Neural progenitor cell (in vitro differentiated cells): ENCODE measurements at regions not wholly inside any gene's neighbourhood (a gene's known extent, or its start where the extent isn't known, plus 50 kb on each side); places are given as distances from the start of the nearest gene placed in this dataset.

ENCODE experiments used
- CTCF ChIP-seq: fragments of 200-600 bp; sonication (generic); IDR thresholded peaks from 2 replicates; pipeline ENCODE4 v1.5.1; 2017; ENCODE audit warnings: antibody characterized with exemption, mild to moderate bottlenecking
- EZH2 ChIP-seq: fragments of 200-600 bp; sonication (generic); IDR thresholded peaks from 2 replicates; pipeline ENCODE4 v1.6.1; 2017; ENCODE audit warnings: antibody characterized with exemption, mild to moderate bottlenecking, moderate library complexity
- EZH2phosphoT487 ChIP-seq: fragments of 200-600 bp; sonication (generic); IDR thresholded peaks from 2 replicates; pipeline ENCODE4 v1.6.1; 2017; ENCODE audit warnings: antibody characterized with exemption

GRCh38 chr18:77470569-77471413, 221.1 kb downstream of the GALR1 start:
- no peak for TF ChIP-seq CTCF
- TF ChIP-seq EZH2, result no peak
- no peak for TF ChIP-seq EZH2phosphoT487
